ENCODE measurements at regions not wholly inside any gene's neighbourhood (a gene's known extent, or its start where the extent isn't known, plus 50 kb on each side); places are given as distances from the start of the nearest gene placed in this dataset.
"Not testable (repeated sequence)": the region's sequence is repeated elsewhere in the genome, so short reads cannot be mapped to it uniquely, and the experiment has no call there.

DNA sequence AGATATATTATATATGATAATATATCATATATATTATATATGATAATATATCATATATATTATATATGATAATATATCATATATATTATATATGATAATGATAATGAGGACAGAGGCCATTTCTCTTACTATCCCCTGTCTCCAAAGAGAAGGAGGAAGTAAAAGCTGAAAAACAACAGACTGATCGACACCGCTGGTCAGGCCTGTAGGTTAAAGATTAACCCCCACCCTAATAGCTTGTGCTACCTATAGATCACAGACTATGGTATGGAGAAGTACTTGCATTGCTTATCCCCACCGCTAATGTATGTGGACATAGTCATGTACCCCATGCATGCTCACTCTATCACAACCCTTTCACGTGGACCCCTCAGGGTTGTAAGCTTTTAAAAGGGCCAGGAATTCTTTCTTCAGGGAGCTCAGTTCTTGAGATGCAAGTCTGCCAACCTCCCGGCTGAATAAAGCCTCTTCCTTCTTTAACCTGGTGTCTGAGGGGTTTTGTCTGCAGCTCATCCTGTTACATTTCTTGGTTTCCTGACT is 786.1 kb upstream of the TMEM132C start:
- DNase-seq, result no peak

DNA sequence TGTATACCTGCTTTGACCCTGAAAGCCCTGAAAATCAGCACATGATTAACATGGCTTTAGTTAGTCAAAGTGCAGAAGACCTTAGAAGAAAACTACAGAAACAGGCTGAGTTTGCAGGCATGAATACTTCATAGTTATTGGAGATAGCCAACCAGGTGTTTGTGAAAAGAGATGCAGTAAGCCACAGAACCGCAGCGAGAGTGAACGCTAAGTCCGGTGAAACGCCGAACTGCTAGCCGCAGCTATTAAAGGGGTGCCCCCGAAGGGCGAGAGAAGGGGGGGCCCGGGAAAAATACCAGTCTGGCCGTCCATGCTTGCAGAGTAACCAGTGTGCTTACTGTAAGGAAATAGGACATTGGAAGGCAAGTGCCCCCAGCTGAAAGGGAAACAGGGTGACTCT is 784.0 kb upstream of the TMEM132C start:
- DNase-seq, result no peak

DNA sequence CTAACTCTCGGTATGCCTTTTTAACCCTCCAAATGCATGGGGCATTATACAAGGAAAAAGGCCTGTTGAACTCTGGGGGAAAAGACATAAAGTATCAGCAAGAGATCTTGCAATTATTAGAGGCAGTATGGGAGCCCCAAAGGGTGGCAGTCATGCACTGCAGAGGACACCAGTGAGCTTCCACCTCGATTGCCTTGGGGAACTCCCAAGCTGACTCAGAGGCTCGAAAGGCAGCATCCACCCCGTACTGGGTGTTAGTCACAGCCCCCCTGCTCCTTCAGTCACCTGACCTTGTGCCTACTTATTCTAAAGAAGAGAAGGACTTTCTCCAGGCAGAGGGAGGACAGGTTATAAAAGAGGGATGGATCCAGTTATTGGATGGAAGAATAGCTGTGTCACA is 781.4 kb upstream of the TMEM132C start:
- DNase-seq, result no peak

DNA sequence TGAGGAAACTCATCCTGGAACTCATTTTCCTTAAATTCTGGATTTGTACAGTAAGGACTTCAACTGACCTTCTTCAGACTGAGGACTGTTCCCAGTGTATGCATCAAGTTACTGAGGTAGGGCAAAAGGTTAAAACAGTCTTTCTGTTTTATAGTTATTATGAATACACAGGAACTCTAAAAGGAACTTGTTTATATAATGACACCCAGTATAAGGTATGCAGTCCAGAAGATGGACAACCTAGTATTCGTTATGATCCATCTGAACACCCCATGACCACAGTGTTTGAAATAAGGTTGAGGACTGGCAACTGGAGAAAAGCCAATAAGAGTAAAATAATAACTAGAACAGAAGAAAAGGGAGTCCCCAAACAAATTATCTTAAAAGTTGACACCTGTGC is 779.9 kb upstream of the TMEM132C start:
- DNase-seq, result no peak

DNA sequence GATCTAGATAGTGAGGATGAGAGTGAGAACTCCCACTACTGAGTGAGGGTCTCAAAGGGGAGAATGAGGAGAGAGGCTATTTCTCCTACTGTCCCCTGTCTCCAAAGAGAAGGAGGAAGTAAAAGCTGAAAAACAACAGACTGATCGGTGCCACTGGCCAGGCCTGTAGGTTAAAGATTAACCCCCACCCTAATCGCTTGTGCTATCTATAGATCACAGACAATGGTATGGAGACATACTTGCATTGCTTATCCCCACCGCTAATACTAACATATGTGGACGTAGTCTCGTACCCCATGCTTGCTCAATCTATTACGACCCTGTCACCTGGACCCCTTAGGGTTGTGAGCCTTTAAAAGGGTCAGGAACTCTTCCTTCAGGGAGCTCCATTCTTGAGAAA is 777.9 kb upstream of the TMEM132C start:
- DNase-seq, result no peak

DNA sequence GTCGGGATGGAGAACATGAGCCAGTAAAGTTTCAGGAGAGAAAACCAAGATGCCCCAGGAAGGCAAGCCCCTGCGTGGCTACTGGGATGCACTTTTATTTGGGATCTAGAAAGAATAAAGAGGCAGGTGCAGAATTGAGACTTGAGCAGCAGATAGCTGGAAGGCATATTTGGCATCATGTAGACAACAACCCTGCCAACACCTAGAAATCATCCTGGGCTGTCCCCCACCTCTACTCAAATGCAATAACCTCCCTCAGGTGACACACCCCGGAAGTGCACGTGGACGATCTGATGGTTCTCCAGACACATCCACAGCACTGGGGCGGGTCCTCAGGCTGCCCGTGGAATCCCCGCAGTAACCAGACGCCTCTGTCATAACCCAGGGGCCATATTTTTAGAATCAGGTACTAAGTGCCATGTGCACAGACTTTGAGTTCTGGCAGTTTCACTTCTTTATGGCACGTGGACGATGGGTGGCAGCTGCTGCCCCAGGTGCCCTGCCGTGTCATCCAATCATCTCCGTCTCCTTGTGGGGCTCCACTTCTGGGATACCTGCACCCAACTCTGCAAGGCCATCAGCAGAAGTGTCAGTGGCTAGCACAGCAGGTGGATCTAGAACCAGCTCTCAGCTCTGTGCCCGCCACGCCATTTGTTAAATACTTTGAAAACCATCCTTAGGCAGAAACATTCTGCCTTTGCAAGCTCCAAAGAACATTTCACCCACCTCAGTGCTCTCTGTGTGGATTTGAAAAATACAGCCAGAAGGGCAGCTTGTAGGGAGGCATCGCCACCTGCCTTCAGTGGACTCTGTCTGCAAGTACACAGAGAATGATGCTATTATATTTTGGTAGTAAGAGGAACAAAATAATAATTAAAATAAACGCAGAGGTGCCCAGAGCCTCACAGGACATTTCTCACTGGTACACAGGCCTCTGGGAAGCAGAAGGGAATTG is 771.7 kb upstream of the TMEM132C start:
- DNase-seq, result no peak

DNA sequence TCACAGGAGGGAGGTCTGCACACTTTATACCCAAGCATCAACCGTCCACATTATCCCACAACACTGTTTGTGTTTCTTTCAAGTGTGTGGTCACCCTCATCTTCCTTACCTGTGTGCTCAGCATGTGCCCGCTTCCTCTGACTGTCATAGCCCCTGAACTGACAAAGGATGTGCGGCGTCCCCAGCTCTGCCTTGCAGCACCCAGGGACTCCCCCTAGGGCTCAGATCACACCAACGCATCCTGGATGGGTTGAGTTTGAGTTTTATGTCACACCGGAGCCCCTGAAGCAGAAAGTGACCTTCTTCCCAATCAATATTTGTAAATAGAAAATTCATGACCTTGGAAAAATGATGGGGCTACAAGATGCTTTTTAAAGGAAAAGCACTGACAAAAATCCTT is 770.7 kb upstream of the TMEM132C start:
- DNase-seq, result no peak

DNA sequence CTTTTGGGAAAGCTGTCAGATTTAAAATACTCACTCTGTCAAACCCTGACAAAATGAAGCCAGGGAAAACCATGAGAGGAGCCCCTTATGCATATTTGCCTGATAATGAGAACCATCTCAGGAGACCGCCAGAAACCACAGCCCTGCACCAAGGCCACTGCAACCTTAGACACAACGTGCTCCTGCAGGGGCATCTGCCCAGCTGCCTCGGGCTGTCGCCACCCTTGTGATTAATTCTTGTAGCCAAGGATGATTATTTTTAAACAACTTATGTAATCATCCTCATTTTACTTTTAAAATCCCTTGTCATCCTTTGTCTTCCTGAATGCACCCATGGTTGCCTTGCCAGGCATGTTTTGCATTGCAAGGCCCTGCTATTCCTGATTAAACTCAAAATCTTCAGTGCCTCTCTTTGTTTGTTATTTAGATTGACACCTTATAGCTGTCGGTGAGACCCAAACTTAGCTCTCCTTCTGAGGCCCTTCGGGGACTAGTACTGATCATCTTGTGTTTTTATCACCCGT is 766.4 kb upstream of the TMEM132C start:
- DNase-seq, result no peak

DNA sequence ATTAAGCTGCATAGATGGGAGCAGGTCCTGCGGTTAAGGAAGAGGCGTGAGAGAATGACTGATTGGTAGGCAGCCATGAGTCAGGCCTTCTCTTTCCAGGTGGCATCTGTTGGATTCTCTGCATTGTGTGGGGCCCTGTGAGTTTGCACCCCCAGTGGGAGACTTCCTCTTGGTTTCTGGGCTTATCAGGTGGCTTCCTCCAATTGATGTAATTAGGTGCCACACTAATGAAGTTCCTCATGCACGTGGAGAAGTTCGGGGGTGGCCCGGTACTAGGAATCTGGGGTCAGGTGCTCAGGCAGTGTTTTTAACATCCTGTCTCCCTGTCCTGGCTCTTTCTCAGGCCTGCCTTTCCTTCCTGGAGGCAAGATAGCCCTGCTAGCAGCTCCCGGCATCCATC is 765.1 kb upstream of the TMEM132C start:
- no peak for DNase-seq

DNA sequence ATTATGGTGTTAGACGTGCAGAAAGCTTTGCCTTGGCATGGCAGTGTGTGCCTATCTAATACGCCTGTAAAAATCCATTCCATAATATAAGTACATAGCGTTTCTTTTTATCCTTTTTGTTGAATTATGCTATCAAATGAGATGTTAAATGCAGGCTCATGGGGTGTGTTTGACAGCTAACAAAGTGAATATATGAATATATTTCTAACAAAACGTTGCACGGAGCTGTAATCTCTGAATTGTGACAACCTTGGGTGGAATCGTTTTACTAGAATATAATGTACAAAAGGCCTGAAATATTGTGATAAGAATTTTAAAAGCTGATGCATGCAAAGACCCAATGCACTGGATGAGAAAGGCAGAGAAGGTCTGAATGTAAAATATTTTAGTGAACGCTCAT is 763.7 kb upstream of the TMEM132C start:
- DNase-seq, result no peak

DNA sequence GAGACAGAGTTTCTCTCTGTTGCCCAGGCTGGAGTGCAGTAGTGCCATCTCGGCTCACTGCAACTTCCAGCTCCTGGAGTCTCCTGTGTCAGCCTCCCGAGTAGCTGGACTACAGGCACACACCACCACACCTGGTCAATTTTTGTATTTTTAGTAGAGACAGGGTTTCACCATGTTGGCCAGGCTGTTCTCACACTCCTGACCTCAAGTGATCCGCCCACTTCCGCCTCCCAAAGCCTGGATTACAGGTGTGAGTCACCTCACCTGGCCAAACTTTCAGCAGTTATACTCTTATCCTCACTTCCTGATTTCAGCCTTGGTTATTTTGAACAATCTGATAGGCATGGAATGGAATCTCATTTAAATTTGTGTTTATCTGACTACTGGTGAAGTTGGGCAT is 763.0 kb upstream of the TMEM132C start:
- DNase-seq, result not testable (repeated sequence)

DNA sequence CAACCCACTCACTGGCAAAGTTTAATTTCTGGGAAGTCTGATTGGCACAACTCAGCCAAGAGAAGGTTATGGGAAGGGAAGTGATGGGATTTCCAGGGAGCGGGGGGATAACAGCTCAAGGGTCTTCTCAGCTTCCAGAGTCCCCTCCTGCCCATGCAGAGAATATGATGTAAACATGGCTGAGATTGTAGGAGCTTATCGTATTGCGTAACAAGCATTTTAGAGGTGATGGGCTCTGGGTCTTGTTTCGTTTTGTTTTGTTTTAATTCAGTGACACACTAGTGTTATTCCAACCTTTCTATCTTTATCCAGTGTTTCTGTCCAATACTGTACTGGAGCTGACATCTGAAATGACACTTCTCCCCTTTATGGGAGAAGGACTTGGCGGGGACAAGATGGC is 762.1 kb upstream of the TMEM132C start:
- no peak for DNase-seq

DNA sequence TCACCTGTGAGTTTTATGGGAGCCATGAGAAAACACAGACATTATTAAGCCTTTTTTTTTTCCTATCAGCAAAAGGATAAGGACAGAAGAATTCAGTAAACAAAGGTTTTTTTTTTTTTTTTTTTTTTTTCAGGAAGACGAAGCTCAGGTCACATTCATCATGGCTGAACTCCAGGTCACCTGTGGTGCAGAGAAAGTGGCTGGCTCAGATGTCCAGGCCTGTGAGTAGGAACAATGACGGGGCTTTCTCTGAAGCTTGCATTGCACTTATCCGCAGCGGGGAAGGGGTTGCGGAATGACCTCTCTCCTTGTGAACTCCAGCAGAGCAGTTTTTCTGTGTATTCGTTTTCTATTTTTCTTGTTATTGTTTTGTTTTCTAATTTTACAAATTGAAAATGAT is 759.6 kb upstream of the TMEM132C start:
- no peak for DNase-seq

DNA sequence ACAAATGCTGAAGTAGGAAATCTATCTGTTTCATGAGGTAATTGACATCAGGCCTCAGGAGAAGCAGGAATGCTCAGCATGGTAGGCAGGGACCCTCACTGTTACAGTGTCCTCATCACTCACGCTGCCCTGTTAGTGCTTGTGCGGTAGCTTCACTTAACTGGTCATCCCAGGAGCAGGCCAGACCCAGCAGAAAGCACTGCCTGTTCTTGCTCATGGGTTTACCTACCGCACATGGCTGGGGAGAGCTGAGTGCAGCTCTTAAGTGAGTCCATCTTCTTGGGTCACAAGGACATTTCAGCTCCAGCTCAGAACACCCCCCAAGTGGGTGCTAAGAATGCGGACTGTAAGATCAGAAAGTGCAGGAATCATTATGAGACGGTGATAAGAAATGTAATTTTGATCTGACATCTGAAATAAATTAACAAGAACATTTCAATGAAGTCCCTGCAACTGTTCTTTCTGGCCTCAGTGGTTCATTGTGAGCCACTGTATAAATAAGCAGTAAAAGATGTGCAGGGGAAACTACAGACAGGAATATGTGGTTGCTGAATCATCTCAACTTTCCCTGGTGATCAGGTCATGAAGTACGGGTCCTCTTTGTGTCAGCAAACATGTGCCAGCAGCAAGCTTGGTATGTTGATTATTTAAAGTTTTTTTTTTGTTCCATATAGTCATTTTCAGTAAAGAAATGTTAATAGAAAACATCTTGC is 757.7 kb upstream of the TMEM132C start:
- no peak for DNase-seq

DNA sequence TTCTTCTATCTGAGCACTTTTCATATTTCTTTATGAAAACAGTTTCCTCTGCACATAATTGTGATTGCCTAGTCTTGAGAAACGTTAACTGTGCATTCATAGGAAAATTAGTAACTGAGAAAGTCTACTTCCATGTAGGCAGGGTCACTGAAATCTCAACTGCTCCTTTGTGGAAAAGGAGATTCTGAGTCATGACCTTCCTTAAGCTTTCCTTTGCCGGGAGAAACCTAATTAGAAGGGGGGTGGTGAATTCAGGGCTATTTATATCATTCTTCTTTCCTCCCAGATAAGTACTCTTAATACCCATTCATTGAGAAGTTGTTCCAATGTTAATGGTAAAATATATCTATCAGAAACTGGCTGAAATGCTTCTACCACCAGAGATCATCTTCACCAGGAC is 751.0 kb upstream of the TMEM132C start:
- DNase-seq, result no peak

DNA sequence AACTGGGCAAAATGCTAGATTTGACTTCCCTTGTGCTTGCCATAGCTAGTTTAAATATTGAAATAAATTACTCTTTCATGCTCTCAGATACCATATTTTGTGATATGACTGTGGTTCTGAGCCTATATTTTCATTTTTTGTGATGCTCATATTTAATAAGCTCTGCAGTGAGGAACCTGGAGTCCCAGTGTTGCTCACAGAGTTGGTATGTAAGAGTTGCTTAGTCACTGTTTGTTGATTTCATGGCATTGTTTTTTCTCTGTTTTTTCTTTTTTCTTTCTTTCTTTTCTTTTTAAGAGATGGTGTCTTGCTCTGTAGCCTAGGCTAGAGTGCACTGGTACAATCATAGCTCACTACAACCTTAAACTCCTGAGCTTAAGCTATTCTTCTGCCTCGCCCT is 750.5 kb upstream of the TMEM132C start:
- DNase-seq, result no peak

DNA sequence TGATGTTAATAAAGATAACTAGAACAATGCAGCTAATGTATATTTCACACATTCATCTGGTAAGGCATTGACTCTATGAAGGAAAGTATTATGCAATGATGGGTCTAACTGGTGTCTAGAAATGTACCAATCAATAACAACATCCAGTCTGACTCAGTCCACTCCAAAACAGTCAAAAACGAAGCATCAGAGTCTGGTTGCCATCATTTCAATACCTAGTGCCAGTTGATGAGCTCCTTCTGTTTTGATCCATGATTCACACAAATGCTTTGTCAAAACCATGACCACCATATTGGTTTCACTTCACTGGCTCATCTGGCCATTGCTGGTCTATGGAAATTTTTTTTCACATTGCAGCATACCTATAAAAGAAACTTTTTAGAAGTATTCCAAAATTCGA is 747.2 kb upstream of the TMEM132C start:
- DNase-seq, result no peak

DNA sequence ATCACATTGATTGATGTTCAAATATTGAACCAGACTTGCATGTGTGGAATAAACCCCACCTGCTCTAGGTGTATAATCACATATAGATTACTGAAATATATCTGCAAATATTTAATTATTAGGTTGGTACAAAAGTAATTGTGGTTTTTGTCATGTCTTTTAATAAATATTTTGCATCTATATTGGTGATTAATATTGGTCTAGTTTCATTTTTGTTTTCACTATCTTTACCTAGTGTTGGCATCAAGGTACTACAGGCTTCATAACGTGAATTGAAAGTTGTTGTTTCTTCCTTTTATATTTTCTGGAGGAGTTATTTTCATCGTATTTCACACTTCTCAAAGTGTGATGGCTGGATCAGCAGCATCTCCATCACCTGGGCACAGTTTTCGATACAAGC is 740.0 kb upstream of the TMEM132C start:
- DNase-seq, result no peak

DNA sequence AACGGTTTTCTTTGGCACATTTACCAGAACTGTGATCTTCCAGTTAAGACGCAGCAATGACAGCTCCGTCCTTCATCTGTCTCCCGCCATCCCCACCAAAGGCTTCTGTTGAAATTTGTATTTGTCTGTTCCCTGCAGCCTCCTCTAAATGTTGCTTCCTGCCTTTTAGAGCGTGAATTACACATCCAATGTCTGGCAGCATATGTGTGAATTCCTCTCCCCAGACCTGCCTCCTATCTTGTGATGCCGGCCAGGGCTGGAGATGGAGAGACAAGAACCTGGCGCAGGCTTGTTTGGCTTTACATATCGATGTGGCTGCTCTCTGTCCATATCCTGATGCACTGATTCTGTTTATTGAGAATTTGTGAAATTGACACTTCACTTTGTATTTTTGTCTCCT is 738.4 kb upstream of the TMEM132C start:
- DNase-seq, result no peak

DNA sequence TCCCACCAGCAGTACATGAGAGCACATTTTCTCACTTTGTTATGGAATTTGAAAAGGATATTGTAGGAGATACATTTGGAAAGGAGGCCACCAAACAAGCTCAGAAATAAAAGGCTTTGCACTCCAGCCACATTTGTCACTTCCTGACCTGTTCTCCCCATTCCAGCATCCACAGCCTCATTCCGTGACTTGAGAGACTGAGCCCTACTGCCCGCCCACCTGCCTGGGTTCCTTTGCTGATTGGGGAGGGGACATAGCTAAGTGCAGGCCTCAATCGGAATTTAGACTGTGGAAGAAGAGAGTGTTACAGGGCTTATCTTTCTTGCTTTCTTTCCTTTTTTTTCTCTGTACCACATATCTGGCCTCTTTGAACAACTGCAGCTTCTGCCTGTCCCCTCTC is 735.4 kb upstream of the TMEM132C start:
- DNase-seq, result no peak

DNA sequence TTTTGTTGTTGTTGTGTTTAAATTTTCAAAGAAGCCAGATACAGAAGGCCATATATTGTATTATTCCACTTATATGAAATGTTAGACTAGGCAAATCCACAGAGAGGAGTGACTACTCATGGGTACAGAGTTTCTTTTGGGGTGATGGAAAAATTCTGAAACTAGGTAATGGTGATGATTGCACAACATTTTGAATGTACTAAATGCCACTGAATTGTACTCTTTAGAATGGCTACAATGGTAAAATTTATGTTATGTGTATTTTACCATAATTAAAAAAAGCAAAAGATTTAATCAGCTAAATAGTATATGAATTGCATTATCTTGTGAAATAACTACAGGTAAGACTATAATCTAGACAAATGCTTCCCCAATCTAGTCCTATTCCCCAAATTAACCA is 733.6 kb upstream of the TMEM132C start:
- no peak for DNase-seq

DNA sequence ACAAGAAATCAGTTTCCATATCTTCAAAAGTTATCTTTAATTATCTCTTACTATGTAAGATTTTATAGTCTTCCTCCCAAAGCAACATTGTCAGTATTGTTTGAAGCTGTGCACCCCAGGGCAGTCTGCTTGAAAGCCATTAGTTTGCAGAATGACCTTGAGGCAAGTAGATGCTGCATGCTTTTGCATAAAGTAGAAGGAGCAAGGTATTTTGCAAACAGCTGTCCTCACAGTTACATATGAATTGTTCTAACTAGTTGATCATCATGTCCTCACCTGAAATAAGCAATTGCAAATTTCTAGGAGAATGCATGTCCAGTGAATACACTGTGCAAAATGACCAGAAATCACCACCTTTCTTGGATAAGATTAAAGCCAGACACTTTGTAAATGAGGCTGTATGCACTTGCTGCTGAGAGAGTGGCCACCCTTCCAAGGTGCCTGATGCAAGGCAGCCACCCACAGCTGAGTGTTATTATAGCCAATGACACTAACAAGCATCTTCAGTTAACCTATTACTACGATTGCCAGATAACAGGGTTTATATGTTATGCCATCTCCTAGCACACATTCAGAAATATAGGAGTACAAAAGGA is 730.0 kb upstream of the TMEM132C start:
- no peak for DNase-seq

DNA sequence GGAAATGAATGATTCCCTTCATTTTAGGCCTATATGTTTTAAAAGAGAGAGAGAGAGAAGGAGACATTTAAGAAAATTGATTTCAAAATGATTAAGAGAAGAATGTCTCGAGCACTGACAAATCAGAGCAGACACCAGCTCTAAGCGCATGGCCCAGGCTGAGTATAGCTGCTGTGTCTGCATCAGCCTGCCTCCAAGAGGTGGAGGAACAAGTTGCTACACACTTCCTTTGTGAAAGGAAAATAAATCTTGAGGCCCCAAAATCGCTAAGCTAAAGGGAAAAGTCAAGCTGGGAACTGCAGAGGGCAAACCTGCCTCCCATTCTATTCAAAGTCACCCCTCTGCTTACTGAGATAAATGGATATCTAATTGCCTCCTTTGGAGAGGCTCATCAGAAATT is 728.7 kb upstream of the TMEM132C start:
- DNase-seq, result no peak

All from DMS79 (cell line).